Neuronal stem cell (in vitro differentiated cells): ENCODE measurements at regions not wholly inside any gene's neighbourhood (a gene's known extent, or its start where the extent isn't known, plus 50 kb on each side); places are given as distances from the start of the nearest gene placed in this dataset.

Source experiments
- DNase-seq: peaks from one replicate; pipeline ENCODE4 v3.0.0-alpha.2; 2013; ENCODE audit warnings: low spot score
- H2AFZ ChIP-seq: one replicate; pipeline ENCODE4 v1.6.1; 2013; ENCODE audit warnings: mild to moderate bottlenecking, low read length, inconsistent platforms
- H2AK5ac ChIP-seq: 2 replicates; pipeline ENCODE4 v1.6.1; 2013; ENCODE audit warnings: low read depth, mild to moderate bottlenecking, inconsistent platforms, low read length, moderate library complexity, mixed read lengths
- H2BK120ac ChIP-seq: 2 replicates; pipeline ENCODE4 v1.6.1; 2013; ENCODE audit warnings: low read depth, mild to moderate bottlenecking, inconsistent platforms, low read length, moderate library complexity, mixed read lengths
- H2BK12ac ChIP-seq: one replicate; pipeline ENCODE4 v1.6.1; 2013; ENCODE audit warnings: low read length, inconsistent platforms
- H2BK15ac ChIP-seq: 2 replicates; pipeline ENCODE4 v1.6.1; 2013; ENCODE audit warnings: mild to moderate bottlenecking, low read length, inconsistent platforms, mixed read lengths
- H2BK5ac ChIP-seq: one replicate; pipeline ENCODE4 v1.6.1; 2013; ENCODE audit warnings: inconsistent platforms, mild to moderate bottlenecking, low read length, moderate library complexity
- H3K14ac ChIP-seq: one replicate; pipeline ENCODE4 v1.6.1; 2013; ENCODE audit warnings: low read length, inconsistent platforms
- H3K18ac ChIP-seq: 2 replicates; pipeline ENCODE4 v1.6.1; 2013; ENCODE audit warnings: low read length, inconsistent platforms
- H3K23ac ChIP-seq: 2 replicates; pipeline ENCODE4 v1.6.1; 2013; ENCODE audit warnings: low read depth, mild to moderate bottlenecking, mixed read lengths, low read length, inconsistent platforms; ENCODE audit not compliant: poor library complexity
- H3K27ac ChIP-seq: replicated peaks from 3 replicates; pipeline ENCODE4 v1.5.1; 2013; ENCODE audit warnings: low read length, inconsistent platforms
- H3K27me3 ChIP-seq, 3 experiments: 2 replicates each; pipeline ENCODE4 v1.6.1; 2013; ENCODE audit warnings: low read length in 3 of 3, mild to moderate bottlenecking in 2 of 3, inconsistent platforms in 1 of 3, low read depth in 1 of 3, mixed read lengths in 1 of 3, moderate library complexity in 1 of 3; ENCODE audit not compliant: control insufficient read depth in 3 of 3, insufficient read depth in 3 of 3
- H3K36me3 ChIP-seq, 2 donors: replicated peaks in 1 of 2; 2 replicates each; pipeline ENCODE4 v1.6.1; 2013; ENCODE audit warnings: low read length in 2 of 2; ENCODE audit not compliant: control insufficient read depth in 2 of 2, insufficient read depth in 2 of 2
- H3K4ac ChIP-seq: 2 replicates; pipeline ENCODE4 v1.6.1; 2013; ENCODE audit warnings: inconsistent platforms, mild to moderate bottlenecking, low read length, moderate library complexity
- H3K4me1 ChIP-seq, 2 donors: 1 replicate in 1 of 2; 2 replicates in 1 of 2; pipeline ENCODE4 v1.6.1; 2013; ENCODE audit warnings: low read length in 2 of 2, low read depth in 1 of 2; ENCODE audit not compliant: control insufficient read depth in 2 of 2, insufficient read depth in 1 of 2
- H3K4me2 ChIP-seq: one replicate; pipeline ENCODE4 v1.6.1; 2013; ENCODE audit warnings: mild to moderate bottlenecking, low read length, inconsistent platforms; ENCODE audit not compliant: insufficient read depth, poor library complexity, severe bottlenecking
- H3K4me3 ChIP-seq, 2 donors: 2 replicates each; pipeline ENCODE4 v1.5.1; 2013; ENCODE audit warnings: low read length in 2 of 2, mild to moderate bottlenecking in 2 of 2, inconsistent platforms in 1 of 2, moderate library complexity in 1 of 2
- H3K79me1 ChIP-seq: one replicate; pipeline ENCODE4 v1.6.1; 2013; ENCODE audit warnings: low read depth, mild to moderate bottlenecking, inconsistent platforms, low read length, moderate library complexity
- H3K9ac ChIP-seq: one replicate; pipeline ENCODE4 v1.6.1; 2013; ENCODE audit warnings: mild to moderate bottlenecking, low read depth, low read length, inconsistent platforms; ENCODE audit not compliant: poor library complexity
- H3K9me3 ChIP-seq, 2 donors: replicated peaks in 1 of 2; 2 replicates each; pipeline versions ENCODE3 to v1.6.1; 2013; ENCODE audit warnings: low read length in 2 of 2, mild to moderate bottlenecking in 2 of 2, inconsistent platforms in 1 of 2, low read depth in 1 of 2, mixed read lengths in 1 of 2, moderate library complexity in 1 of 2; ENCODE audit not compliant: control insufficient read depth in 2 of 2, insufficient read depth in 1 of 2
- H4K8ac ChIP-seq: one replicate; pipeline ENCODE4 v1.6.1; 2013; ENCODE audit warnings: low read depth, mild to moderate bottlenecking, inconsistent platforms, low read length, moderate library complexity
- H4K91ac ChIP-seq: one replicate; pipeline ENCODE4 v1.6.1; 2013; ENCODE audit warnings: low read length, low read depth, mild to moderate bottlenecking, inconsistent platforms; ENCODE audit not compliant: poor library complexity
- WGBS, 2 donors: extraction: QIAGEN DNeasy Blood & Tissue Kit; methylation state at CpG; one replicate each; pipeline ENCODE4 v1.1.7; 2013; ENCODE audit warnings: missing lambda C conversion rate in 2 of 2, mixed read lengths in 1 of 2; ENCODE audit not compliant: insufficient read length in 2 of 2, insufficient replicate concordance in 1 of 2; ENCODE audit errors: extremely low coverage in 2 of 2; 5-methylcytosine and 5-hydroxymethylcytosine counted together

DNA sequence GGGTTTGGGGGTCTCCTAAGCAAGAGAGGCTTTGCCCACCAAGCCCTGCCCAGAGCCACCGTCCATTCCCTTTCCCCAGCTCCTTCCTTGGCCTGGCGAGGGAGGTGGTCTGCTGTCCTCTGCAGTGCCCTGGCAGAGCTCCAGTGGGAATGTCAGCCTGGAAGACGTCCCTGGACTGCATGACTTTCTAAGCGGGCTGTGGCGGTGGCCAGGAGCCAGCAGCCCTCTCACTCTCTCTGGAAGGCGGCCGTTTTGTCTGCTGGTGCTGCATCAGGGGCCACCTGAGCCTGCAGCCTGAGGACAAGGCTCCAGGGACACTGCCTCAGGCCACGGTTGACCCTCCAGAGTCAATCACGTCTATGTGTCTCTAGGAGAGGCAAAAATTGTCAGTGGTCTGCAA, 271.0 kb downstream of the SKAP2 start:
- H3K27me3 ChIP-seq: peaks cover 0 to 28% (median 0%) of the 10 kb centered on the region in 3 experiments
- H3K4me3 ChIP-seq: no peak overlapping the region
- H2AK5ac ChIP-seq: no peak overlapping the region
- no CpG with 5 or more reads among the region's 9 CpGs for WGBS, 2 donors
- no peak overlapping the region for H3K27ac ChIP-seq
- no peak overlapping the region for H4K8ac ChIP-seq
- no peak overlapping the region for H2AFZ ChIP-seq
- no peak overlapping the region for H3K14ac ChIP-seq
- H2BK15ac ChIP-seq: no peak overlapping the region
- H3K36me3 ChIP-seq: no peaks in the 10 kb centered on the region
- DNase-seq: no peak
- H3K4me1 ChIP-seq: no peaks in the 10 kb centered on the region
- no peak overlapping the region for H3K9ac ChIP-seq
- H3K4ac ChIP-seq: no peak overlapping the region
- no peaks in the 10 kb centered on the region for H3K9me3 ChIP-seq
- no peak overlapping the region for H2BK120ac ChIP-seq
- H2BK12ac ChIP-seq: no peak overlapping the region
- H2BK5ac ChIP-seq: no peak overlapping the region
- no peak overlapping the region for H3K23ac ChIP-seq
- H3K18ac ChIP-seq: peak overlapping the region; percentile 9
- H3K4me2 ChIP-seq: no peak overlapping the region
- H4K91ac ChIP-seq: no peak overlapping the region
- H3K79me1 ChIP-seq: no peaks in the 10 kb centered on the region

DNA sequence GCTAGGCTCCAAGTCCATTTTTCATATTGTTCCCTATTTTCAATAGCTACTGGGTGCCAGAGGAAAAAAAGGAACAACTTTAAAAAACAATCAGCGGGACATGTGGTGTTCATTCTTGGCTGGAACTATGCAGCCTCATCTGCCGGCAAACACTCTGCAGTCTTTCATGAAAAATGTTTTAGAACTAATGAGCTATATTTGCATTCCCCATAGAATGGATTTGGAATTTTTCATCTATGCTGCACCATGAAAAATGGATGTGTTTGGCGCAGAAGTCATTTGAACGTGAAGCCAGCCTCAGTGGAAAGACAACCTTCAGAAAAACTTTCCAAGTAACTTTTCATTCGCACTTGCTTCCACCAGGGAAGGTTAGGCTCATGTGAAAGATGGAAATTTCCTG, 270.5 kb downstream of the SKAP2 start:
- no CpG with 5 or more reads among the region's 5 CpGs for WGBS, 2 donors
- H3K4ac ChIP-seq: no peak overlapping the region
- no peak overlapping the region for H2BK12ac ChIP-seq
- H3K18ac ChIP-seq: no peak overlapping the region
- no peak overlapping the region for H2BK15ac ChIP-seq
- no peaks in the 10 kb centered on the region for H3K79me1 ChIP-seq
- no peak for DNase-seq
- H3K9me3 ChIP-seq: no peaks in the 10 kb centered on the region
- no peak overlapping the region for H2AK5ac ChIP-seq
- H3K27me3 ChIP-seq: peaks cover 0 to 28% (median 0%) of the 10 kb centered on the region in 3 experiments
- H3K4me2 ChIP-seq: no peak overlapping the region
- no peak overlapping the region for H3K14ac ChIP-seq
- no peak overlapping the region for H2AFZ ChIP-seq
- H2BK120ac ChIP-seq: no peak overlapping the region
- no peak overlapping the region for H3K23ac ChIP-seq
- H3K36me3 ChIP-seq: no peaks in the 10 kb centered on the region
- H3K9ac ChIP-seq: no peak overlapping the region
- no peak overlapping the region for H3K27ac ChIP-seq
- H3K4me1 ChIP-seq: no peaks in the 10 kb centered on the region
- no peak overlapping the region for H2BK5ac ChIP-seq
- H4K91ac ChIP-seq: no peak overlapping the region
- no peak overlapping the region for H3K4me3 ChIP-seq
- H4K8ac ChIP-seq: no peak overlapping the region

DNA sequence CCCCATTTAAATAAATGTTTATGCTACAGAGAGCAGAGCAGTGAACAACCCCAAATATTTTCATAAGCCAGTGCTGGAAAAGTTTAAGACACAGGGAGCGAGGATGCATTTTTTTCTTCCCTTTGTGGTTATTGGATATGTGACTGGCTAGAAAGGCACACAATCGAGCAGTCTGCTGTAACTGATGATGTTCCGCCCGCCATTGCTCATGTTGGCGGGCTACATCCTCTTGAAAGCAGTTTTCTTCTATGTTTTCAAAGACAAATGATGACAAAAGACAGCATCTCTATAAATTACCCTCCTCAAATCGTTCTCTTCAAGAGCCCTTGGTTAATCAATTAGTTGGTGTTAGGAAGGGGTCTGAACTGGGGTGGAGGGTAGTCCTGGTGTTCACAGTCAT, 269.8 kb downstream of the SKAP2 start:
- no peak for DNase-seq
- Histone ChIP-seq H2AFZ (no peak overlapping the region), H2BK120ac (no peak overlapping the region), H3K4ac (no peak overlapping the region), H3K9ac (no peak overlapping the region), H3K14ac (no peak overlapping the region), H2BK5ac (no peak overlapping the region), H2BK12ac (no peak overlapping the region), H3K23ac (no peak overlapping the region), H3K4me2 (no peak overlapping the region), H3K4me3 (no peak overlapping the region), H4K8ac (no peak overlapping the region), H2BK15ac (no peak overlapping the region), H3K36me3 (no peaks in the 10 kb centered on the region), H2AK5ac (no peak overlapping the region), H3K18ac (no peak overlapping the region), H3K9me3 (no peaks in the 10 kb centered on the region), H3K27ac (no peak overlapping the region), H3K79me1 (no peaks in the 10 kb centered on the region), H3K27me3 (peaks cover 0 to 28% (median 0%) of the 10 kb centered on the region in 3 experiments), H3K4me1 (no peaks in the 10 kb centered on the region), H4K91ac (no peak overlapping the region)
- no CpG with 5 or more reads among the region's 6 CpGs for WGBS, 2 donors

DNA sequence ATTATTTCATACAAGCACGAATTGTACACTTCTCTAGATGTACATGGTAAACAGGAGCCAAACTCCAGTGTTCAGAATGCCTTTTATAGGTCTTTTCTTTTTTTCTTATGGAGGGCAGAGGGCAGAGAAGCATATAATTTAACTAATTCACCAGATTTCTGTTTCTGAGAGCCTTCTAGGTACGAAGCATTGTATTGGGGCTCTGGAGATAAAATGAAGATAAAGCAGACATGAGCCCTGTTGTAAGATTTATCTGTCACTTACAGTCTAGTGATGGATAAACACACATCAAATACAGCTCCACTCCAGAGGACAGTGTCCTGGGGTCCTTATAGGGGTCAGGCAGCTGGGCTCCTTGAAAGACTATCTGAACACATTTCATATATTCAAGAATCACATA, 265.5 kb downstream of the SKAP2 start:
- H3K79me1 ChIP-seq: no peaks in the 10 kb centered on the region
- no peak overlapping the region for H2AFZ ChIP-seq
- no peak overlapping the region for H2BK120ac ChIP-seq
- no peak overlapping the region for H3K23ac ChIP-seq
- no peak overlapping the region for H2BK12ac ChIP-seq
- no peak overlapping the region for H3K4ac ChIP-seq
- no peak overlapping the region for H3K18ac ChIP-seq
- H4K91ac ChIP-seq: no peak overlapping the region
- H4K8ac ChIP-seq: no peak overlapping the region
- no peak overlapping the region for H2AK5ac ChIP-seq
- no peak overlapping the region for H3K4me3 ChIP-seq
- no CpG with 5 or more reads among the region's 2 CpGs for WGBS, 2 donors
- no peak overlapping the region for H2BK5ac ChIP-seq
- no peak overlapping the region for H3K14ac ChIP-seq
- no peak overlapping the region for H3K4me2 ChIP-seq
- no peaks in the 10 kb centered on the region for H3K9me3 ChIP-seq
- H2BK15ac ChIP-seq: no peak overlapping the region
- no peak overlapping the region for H3K27ac ChIP-seq
- H3K9ac ChIP-seq: no peak overlapping the region
- peaks cover 0 to 29% (median 0%) of the 10 kb centered on the region in 3 experiments for H3K27me3 ChIP-seq
- no peak for DNase-seq
- H3K36me3 ChIP-seq: no peaks in the 10 kb centered on the region
- no peaks in the 10 kb centered on the region for H3K4me1 ChIP-seq
